HT1080 (cell line): ENCODE measurements at regions not wholly inside any gene's neighbourhood (a gene's known extent, or its start where the extent isn't known, plus 50 kb on each side); places are given as distances from the start of the nearest gene placed in this dataset.
A peak's percentile ranks its signal among the peaks of the same experiment; 100 is the strongest.

Source experiments
- DNase-seq: peaks from one replicate; pipeline ENCODE4 v3.0.0-alpha.2; 2015; ENCODE audit warnings: low read depth

- DNase-seq: no peak
These were observed 1358.1 kb downstream of the EFNB2 start for GRCh38 chr13:105177265-105177900.

GRCh38 chr13:105170438-105170837, 1365.0 kb downstream of the EFNB2 start:
- no peak for DNase-seq

GRCh38 chr13:105168295-105168694, 1367.2 kb downstream of the EFNB2 start:
- DNase-seq: no peak

DNA sequence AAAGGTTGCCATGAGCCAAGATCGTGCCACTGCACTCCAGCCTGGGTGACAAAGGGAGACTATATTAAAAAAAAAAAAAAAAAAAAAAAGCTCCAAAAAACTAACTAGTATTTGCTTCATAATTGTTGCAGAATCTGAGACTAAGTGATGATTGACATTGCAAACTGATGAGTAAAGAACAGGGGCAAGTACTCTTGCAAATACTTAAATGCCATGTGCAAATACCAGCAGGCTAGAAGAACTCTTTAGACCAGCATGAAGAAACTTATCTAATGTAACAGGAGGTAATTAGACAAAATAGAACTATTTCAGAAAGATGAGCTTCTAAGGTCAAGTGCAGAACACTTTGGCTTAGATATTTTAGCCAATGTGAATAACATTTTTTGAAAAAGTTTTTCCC, 1368.1 kb downstream of the EFNB2 start:
- DNase-seq: no peak

DNA sequence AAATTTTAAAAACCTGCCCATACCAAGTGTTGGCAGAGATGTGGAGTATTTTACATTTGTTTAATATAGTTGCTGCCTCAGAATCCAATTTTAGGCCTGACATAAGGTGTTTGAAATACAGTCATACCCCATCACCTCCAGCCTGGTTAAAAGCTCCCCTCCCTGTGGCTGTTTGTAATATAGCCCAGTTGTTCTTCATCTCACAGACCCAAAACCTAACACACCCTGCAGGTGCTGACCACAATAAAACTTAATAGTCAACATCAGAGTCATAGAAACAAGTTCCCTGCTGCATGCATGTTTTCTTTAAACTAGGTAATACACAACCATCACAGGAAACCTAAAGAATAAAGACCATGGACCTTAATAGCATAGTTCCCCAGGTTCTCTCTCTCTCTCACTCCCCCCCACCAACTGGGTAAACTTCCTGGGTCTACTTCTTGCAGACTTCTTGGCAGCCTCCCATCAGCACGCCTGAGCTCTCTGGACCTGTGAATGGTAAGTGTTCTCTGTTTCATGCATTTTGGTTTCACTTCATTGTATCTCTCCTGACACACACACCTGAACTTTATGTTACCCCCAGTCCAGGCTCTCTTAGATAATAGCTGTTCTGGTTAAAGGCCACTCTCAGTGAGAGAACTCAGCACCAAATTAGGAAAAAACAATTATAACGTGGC, 1369.9 kb downstream of the EFNB2 start:
- no peak for DNase-seq

GRCh38 chr13:105159841-105160240, 1375.6 kb downstream of the EFNB2 start:
- DNase-seq: no peak

DNA sequence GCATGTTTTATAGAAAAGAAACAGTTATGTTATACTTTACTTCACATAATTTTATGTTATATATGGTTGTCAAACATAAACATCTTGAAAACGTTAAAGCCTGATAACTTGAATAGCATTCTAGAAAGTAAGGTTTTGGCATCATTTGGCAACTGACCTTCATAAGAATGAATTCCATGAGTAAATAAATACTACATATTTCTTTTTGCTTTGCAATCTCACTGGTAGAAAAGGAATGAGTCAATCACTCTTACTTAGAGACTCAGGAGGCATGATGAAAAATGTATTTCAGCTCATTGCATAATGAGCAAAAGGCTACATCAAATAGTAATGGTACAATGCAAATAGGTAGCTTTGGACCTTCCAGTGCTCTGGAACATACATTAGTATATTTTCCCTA, 1381.9 kb downstream of the EFNB2 start:
- DNase-seq: no peak

GRCh38 chr13:105151639-105152038, 1383.8 kb downstream of the EFNB2 start:
- DNase-seq: no peak

- no peak for DNase-seq
These were observed 1388.0 kb downstream of the EFNB2 start for GRCh38 chr13:105147461-105147860.

GRCh38 chr13:105144936-105145335, 1390.5 kb downstream of the EFNB2 start:
- DNase-seq: no peak

- DNase-seq: no peak
These were observed 1391.4 kb downstream of the EFNB2 start for GRCh38 chr13:105144020-105144419.

DNA sequence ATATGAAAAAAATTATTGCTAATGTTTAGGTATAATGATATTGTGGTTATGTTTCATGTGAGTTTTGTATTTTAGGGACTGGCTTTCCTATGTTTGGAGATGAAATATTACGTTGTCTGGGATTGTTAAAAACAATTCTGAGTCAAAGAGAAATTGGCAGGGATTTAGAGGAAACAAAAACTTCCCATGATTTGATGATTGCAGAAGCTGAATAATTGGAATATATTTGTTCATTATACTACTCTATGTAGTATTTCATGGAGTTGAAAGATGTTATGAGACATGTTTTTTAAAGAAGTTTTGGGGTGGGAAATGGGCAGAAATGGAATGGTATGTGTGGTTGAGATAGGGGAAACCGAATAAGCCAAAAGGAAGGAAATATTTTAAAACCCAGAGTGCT, 1392.9 kb downstream of the EFNB2 start:
- DNase-seq: no peak

- peak; percentile 77 for DNase-seq
These were observed 1395.8 kb downstream of the EFNB2 start for GRCh38 chr13:105139380-105140285.

GRCh38 chr13:105139048-105139379, 1396.4 kb downstream of the EFNB2 start:
- DNase-seq: no peak

DNA sequence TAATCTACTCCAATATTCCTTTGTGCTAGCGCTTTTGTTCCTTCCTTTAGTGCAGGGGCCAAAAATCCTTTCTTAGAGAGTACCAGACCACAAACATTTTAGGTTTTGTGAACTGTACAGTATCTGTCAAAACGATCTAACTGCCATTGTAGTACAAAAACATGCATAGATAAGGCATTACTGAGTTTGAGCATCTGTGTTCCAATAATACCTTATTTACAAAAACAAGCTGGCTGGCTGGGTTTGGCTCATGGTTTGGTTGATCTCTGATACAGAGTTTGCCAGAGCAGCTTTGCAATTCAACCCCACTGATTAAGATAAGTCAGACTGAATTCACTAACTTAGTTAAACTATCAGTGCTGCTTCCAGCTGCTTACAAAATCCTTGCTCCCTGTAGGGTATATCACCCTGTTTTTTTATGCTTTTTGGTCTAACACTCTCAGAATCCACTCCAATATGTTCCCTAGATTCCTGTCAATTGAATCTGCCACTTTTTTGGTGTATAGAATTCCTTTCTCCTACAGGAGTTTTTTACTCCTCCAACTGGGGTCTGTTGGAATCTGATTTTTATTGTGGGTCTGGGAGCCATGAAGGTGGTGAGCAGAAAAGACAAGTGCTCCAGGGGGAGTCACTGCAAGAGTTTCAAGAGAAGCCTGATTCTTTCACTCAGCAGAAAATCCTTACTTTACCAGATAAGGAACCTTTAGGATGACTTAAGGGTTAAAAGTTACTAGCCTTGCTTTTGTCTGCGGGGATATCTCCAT, 1399.4 kb downstream of the EFNB2 start:
- no peak for DNase-seq

- no peak for DNase-seq
These were observed 1407.7 kb downstream of the EFNB2 start for GRCh38 chr13:105127732-105128131.

GRCh38 chr13:105121221-105121620, 1414.2 kb downstream of the EFNB2 start:
- no peak for DNase-seq

- no peak for DNase-seq
These were observed 1417.0 kb downstream of the EFNB2 start for GRCh38 chr13:105118426-105118985.

DNA sequence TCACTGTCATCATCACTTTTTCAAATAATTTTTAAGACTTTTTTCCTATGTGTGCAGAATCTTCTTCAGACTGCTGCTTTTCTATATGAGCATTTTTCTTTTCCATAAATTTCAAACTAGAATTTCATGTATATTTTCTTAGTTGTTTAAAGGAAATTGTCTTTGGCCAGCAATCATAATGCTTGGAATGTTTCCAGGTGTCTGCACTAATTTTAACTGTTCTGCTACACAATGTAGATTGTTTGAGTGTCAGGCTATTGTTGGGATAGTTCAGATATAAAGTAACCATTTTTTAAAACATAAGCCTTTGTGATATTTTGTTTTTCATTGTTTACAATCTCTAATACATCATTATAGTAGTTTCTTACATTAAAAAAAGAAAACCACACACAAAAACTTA, 1418.5 kb downstream of the EFNB2 start:
- DNase-seq: no peak

GRCh38 chr13:105112561-105112960, 1422.9 kb downstream of the EFNB2 start:
- no peak for DNase-seq

- no peak for DNase-seq
These were observed 1427.7 kb downstream of the EFNB2 start for GRCh38 chr13:105107781-105108180.
